MM.1S (cell line): ENCODE measurements at regions not wholly inside any gene's neighbourhood (a gene's known extent, or its start where the extent isn't known, plus 50 kb on each side); places are given as distances from the start of the nearest gene placed in this dataset.

Experiments
- EZH2 ChIP-seq: fragments of 300-600 bp; sonication (generic); optimal IDR thresholded peaks from 2 replicates; pipeline ENCODE3; 2017; ENCODE audit warnings: low read depth, mild to moderate bottlenecking, antibody characterized with exemption, low read length, mixed read lengths
- EZH2phosphoT487 ChIP-seq: fragments of 300-600 bp; sonication (generic); IDR thresholded peaks from 2 replicates; pipeline ENCODE4 v1.6.1; 2018; ENCODE audit warnings: antibody characterized with exemption, low read length
- TF ChIP-seq, protein P1 (sequence below): fragments of 300-600 bp; sonication (generic); IDR thresholded peaks from 2 replicates; pipeline ENCODE4 v1.5.1; 2016; ENCODE audit warnings: antibody characterized with exemption, low read length, mixed read lengths

- no peak for TF ChIP-seq EZH2
- TF ChIP-seq, protein P1, sequence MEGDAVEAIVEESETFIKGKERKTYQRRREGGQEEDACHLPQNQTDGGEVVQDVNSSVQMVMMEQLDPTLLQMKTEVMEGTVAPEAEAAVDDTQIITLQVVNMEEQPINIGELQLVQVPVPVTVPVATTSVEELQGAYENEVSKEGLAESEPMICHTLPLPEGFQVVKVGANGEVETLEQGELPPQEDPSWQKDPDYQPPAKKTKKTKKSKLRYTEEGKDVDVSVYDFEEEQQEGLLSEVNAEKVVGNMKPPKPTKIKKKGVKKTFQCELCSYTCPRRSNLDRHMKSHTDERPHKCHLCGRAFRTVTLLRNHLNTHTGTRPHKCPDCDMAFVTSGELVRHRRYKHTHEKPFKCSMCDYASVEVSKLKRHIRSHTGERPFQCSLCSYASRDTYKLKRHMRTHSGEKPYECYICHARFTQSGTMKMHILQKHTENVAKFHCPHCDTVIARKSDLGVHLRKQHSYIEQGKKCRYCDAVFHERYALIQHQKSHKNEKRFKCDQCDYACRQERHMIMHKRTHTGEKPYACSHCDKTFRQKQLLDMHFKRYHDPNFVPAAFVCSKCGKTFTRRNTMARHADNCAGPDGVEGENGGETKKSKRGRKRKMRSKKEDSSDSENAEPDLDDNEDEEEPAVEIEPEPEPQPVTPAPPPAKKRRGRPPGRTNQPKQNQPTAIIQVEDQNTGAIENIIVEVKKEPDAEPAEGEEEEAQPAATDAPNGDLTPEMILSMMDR = no peak
- no peak for TF ChIP-seq EZH2phosphoT487
Observed at GRCh38 chr12:130058926-130059472, 103.3 kb upstream of the FZD10 start.
